ENCODE measurements at regions not wholly inside any gene's neighbourhood (a gene's known extent, or its start where the extent isn't known, plus 50 kb on each side); places are given as distances from the start of the nearest gene placed in this dataset.

DNA sequence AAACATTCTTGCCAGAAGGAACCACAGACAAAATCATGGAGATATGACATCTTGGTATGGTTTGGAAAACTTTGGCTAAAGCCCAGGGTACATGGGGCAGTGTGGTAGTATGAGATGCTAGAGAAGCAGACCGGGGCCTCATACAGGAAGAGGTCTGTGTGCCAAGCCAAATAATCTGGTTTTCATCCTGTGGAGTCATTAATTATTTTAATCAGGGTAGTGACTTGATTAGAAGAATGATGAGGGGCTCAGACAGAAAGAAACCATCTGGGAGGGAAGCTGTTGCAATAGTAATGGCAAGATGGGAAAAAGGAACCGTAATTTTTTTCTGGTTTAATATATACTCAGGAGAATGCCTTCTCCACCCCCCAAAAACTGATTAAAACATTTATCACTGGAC is 318.0 kb downstream of the BRINP2 start:
- intact Hi-C loops (cut with micrococcal nuclease) = no loop called here
- POLR2A ChIA-PET = no interaction called here
- CTCF ChIA-PET = no interaction called here

DNA sequence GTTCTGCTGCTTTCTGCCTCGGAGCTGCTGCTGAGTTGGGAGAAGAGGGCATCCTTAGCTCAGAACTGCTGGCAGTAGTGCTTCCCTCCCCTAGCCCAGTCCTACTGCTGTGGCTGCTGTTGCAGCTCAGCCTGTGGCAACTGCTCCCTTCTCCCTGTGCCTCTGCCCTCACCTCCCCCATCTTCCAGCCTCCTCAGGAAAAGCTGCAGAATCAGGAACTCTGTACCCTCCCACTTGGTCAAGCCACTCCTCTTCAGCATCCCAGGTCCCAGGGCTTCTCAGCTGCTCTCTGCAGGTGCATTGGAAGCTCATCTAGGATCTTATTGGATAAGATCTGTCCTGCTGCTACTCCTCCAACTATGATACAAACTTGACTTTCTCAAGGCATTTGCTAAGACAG is 316.7 kb downstream of the BRINP2 start:
- POLR2A ChIA-PET = no interaction called here
- CTCF ChIA-PET = no interaction called here
- intact Hi-C loops (cut with micrococcal nuclease) = no loop called here
- no peak for DNase-seq
- Mint-ChIP-seq H3K4me3 (no peak overlapping the region), H3K27me3 (no peaks in the 10 kb centered on the region), H3K27ac (no peak overlapping the region), H3K9me3 (peaks cover 7% of the 10 kb centered on the region), H3K36me3 (no peaks in the 10 kb centered on the region), H3K4me1 (ENCODE audit: low read depth) (no peaks in the 10 kb centered on the region)

More for the DNA sequence above, 318.0 kb downstream of the BRINP2 start:
- DNase-seq = no peak
- H3K9me3 Mint-ChIP-seq = peaks cover 5% of the 10 kb centered on the region
- H3K4me1 Mint-ChIP-seq (ENCODE audit: low read depth) = no peaks in the 10 kb centered on the region
- H3K36me3 Mint-ChIP-seq = no peaks in the 10 kb centered on the region
- H3K27ac Mint-ChIP-seq = no peak overlapping the region
- H3K4me3 Mint-ChIP-seq = no peak overlapping the region
- H3K27me3 Mint-ChIP-seq = no peaks in the 10 kb centered on the region

DNA sequence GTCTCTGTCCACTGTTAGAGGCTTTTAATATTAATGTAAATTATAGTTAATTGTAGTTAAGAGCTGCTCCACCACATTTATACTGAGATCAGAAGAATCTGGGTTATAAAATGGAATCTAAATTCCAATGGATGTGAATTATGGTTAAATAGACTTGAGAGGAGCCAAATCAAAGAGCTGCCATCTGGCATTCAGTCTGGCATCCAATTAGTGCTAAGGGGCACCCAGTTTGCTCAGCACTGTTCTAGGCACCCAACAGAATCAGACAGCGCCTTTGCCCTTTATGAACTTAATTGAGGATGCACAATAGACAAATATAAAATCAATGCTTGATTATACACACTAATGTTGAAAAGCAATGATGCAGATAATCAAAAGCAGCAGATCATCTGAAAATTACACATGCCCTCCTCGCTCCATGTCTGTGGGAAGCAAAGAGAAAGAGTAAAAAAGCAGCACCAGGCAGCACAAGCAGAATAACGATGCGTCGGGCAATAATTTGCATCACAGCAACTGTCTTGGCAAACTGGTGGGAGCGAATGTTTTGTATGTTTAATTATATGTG is 310.1 kb downstream of the BRINP2 start:
- H3K4me1 Mint-ChIP-seq (ENCODE audit: low read depth) = no peaks in the 10 kb centered on the region
- ChIA-PET CTCF (no interaction called here), POLR2A (no interaction called here)
- no peak overlapping the region for H3K27ac Mint-ChIP-seq
- no peak overlapping the region for H3K4me3 Mint-ChIP-seq
- DNase-seq = no peak
- H3K36me3 Mint-ChIP-seq = no peaks in the 10 kb centered on the region
- H3K9me3 Mint-ChIP-seq = peaks cover 7% of the 10 kb centered on the region
- H3K27me3 Mint-ChIP-seq = no peaks in the 10 kb centered on the region
- intact Hi-C loops (cut with micrococcal nuclease) = no loop called here

DNA sequence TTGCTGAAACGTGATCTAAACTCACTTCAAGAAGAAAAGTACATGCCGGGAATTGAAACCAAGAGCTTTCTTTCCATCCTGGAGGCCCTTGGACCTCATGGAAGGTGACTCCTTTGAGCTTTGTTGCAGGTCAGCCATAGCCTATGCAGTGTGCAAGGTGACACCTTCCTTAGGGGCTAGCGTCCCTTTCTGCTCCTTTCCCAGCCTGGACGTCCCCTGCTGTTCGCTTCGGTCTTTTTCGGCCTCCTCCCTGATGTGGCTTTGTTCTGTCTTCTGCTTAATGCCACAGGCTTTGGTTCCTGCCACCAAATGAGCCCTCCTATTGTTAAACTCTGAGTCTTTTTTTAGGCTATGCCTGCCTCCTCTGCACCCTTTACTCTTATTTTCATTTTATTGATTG is 308.8 kb downstream of the BRINP2 start:
- intact Hi-C loops (cut with micrococcal nuclease) = no loop called here
- no peak for DNase-seq
- H3K27me3 Mint-ChIP-seq = no peaks in the 10 kb centered on the region
- H3K36me3 Mint-ChIP-seq = no peaks in the 10 kb centered on the region
- peaks cover 7% of the 10 kb centered on the region for H3K9me3 Mint-ChIP-seq
- no peak overlapping the region for H3K27ac Mint-ChIP-seq
- CTCF ChIA-PET = no interaction called here
- POLR2A ChIA-PET = no interaction called here
- no peaks in the 10 kb centered on the region for H3K4me1 Mint-ChIP-seq (ENCODE audit: low read depth)
- H3K4me3 Mint-ChIP-seq = no peak overlapping the region

DNA sequence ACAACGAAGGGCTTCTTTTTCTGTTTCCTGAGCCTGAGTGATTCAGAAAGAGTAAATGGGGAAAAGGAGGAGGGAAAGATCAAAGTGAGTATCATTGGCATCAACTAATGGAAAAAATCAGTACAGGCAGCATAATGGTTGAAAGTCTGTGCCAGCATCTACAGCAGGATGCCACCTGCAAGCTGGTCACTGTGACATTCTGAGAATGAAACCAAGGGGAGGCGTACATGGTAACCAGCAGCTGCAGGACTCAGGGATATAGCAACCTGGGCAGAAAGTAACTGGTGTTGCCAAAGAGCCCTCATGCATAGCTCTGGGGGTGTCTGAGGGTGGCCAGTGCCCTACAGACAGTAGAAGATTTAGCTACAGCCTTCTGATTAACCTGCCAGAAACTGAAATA is 305.9 kb downstream of the BRINP2 start:
- no peaks in the 10 kb centered on the region for H3K4me1 Mint-ChIP-seq (ENCODE audit: low read depth)
- no peaks in the 10 kb centered on the region for H3K27me3 Mint-ChIP-seq
- peaks cover 6% of the 10 kb centered on the region for H3K9me3 Mint-ChIP-seq
- no peaks in the 10 kb centered on the region for H3K36me3 Mint-ChIP-seq
- intact Hi-C loops (cut with micrococcal nuclease) = no loop called here
- ChIA-PET POLR2A (no interaction called here), CTCF (no interaction called here)
- H3K27ac Mint-ChIP-seq = no peak overlapping the region
- DNase-seq = no peak
- H3K4me3 Mint-ChIP-seq = no peak overlapping the region

DNA sequence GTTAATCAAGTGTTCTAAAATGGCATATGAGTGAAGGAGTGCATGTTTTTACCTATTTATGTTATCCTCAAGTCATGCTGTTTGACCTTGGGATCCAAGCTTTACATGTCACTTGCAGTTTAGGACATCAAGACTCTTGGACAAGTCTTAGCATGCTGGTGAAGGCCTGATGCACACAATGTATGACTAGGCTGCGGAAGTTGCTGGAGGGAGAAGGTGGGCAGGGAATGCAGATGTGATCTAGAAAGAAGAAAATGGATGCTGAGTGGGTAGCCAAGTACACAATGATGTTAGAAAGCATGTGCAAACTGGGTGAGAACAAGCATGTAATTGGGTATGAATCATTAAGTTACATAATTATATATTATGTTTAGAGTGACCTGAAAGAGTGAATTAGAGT is 301.8 kb downstream of the BRINP2 start:
- ChIA-PET CTCF (no interaction called here), POLR2A (no interaction called here)
- Mint-ChIP-seq H3K4me3 (no peak overlapping the region), H3K9me3 (peaks cover 3% of the 10 kb centered on the region), H3K36me3 (no peaks in the 10 kb centered on the region), H3K4me1 (ENCODE audit: low read depth) (no peaks in the 10 kb centered on the region), H3K27me3 (no peaks in the 10 kb centered on the region), H3K27ac (no peak overlapping the region)
- DNase-seq = no peak
- intact Hi-C loops (cut with micrococcal nuclease) = no loop called here

DNA sequence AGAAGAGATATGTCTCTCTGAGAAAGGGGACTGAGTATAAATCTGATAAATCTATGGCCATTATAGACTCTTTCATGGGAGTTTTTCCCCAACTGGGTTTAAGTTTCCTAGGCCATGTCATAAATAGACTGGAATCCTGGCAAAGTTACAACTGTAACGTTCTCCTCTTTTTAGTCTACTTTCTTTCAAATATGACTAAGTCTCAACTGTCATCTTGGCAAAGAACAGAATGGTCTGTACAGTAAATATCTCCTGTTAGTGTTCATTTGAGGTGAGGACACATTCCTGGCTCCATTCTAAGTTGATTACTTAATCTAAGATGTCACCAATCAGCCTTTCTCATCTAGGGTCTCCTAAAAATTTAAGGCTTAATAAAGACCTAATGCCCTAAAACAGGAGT is 300.5 kb downstream of the BRINP2 start:
- CTCF ChIA-PET = no interaction called here
- no peak for DNase-seq
- H3K4me3 Mint-ChIP-seq = no peak overlapping the region
- peaks cover 2% of the 10 kb centered on the region for H3K9me3 Mint-ChIP-seq
- H3K27ac Mint-ChIP-seq = no peak overlapping the region
- intact Hi-C loops (cut with micrococcal nuclease) = no loop called here
- POLR2A ChIA-PET = no interaction called here
- H3K36me3 Mint-ChIP-seq = no peaks in the 10 kb centered on the region
- no peaks in the 10 kb centered on the region for H3K27me3 Mint-ChIP-seq
- no peaks in the 10 kb centered on the region for H3K4me1 Mint-ChIP-seq (ENCODE audit: low read depth)

DNA sequence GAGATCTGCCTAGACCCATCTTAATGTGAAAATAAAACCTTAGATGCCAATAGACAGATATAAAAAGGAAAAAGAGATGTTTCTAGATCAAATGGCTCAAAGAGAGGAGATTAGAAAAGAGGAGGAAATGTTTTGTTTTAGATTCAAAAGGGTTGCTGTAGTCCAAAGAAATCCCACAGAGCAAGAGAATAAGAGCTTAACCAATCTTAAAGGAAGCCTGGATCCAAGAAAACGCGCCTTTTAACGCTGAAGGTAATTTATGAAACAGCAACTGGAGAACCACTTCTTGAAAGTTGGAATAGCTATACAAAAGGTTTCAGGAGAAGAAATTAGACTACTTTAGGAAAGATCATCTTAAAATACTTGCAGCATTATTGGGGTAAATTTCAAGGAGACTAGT is 298.8 kb downstream of the BRINP2 start:
- no peaks in the 10 kb centered on the region for H3K4me1 Mint-ChIP-seq (ENCODE audit: low read depth)
- peaks cover 2% of the 10 kb centered on the region for H3K9me3 Mint-ChIP-seq
- H3K36me3 Mint-ChIP-seq = no peaks in the 10 kb centered on the region
- POLR2A ChIA-PET = no interaction called here
- intact Hi-C loops (cut with micrococcal nuclease) = no loop called here
- H3K4me3 Mint-ChIP-seq = no peak overlapping the region
- no peaks in the 10 kb centered on the region for H3K27me3 Mint-ChIP-seq
- no peak overlapping the region for H3K27ac Mint-ChIP-seq
- DNase-seq = no peak
- CTCF ChIA-PET = no interaction called here

DNA sequence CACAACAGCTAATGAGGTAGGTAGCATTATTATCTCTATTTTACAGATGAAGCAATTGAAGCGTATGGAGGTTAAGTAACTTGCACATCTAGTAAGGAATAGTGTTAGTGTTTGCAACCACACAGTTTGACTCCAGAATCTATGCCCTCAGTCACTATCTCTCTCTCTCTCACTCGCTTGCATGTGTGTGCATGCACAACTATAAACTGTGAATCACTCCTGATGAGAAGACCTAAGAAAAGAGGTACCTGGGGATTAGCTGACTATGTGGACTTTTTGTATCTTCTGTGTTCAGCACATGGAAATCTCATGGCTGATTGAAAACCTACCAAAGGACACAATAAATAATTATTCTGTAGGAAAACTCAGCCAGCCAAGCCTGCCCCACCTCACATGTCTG is 295.5 kb downstream of the BRINP2 start:
- Mint-ChIP-seq H3K4me3 (no peak overlapping the region), H3K9me3 (no peaks in the 10 kb centered on the region), H3K27ac (no peak overlapping the region), H3K36me3 (no peaks in the 10 kb centered on the region), H3K4me1 (ENCODE audit: low read depth) (no peaks in the 10 kb centered on the region), H3K27me3 (no peaks in the 10 kb centered on the region)
- CTCF ChIA-PET = no interaction called here
- intact Hi-C loops (cut with micrococcal nuclease) = no loop called here
- DNase-seq = no peak
- POLR2A ChIA-PET = no interaction called here

DNA sequence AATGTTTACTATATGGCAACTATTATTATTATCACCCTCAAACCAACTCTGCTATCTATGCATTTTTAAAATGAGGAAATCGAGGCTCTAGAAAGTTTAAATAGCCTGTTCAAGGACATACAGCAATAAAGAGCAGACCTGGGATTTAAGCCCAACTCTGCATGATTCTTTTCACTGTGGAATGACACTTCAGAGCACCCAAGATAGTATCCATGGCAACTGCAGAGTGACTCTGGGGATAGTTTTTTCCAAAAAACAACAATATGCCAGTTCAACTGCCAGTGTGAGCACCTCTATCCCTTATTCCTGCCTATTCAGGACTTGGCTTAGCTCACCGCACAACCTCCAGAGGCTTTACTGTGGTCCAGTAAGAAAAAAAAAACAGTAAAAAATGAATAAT is 293.9 kb downstream of the BRINP2 start:
- no peak overlapping the region for H3K27ac Mint-ChIP-seq
- H3K4me1 Mint-ChIP-seq (ENCODE audit: low read depth) = no peaks in the 10 kb centered on the region
- intact Hi-C loops (cut with micrococcal nuclease) = no loop called here
- POLR2A ChIA-PET = no interaction called here
- no peak overlapping the region for H3K4me3 Mint-ChIP-seq
- CTCF ChIA-PET = no interaction called here
- H3K36me3 Mint-ChIP-seq = no peaks in the 10 kb centered on the region
- H3K27me3 Mint-ChIP-seq = no peaks in the 10 kb centered on the region
- H3K9me3 Mint-ChIP-seq = peaks cover 2% of the 10 kb centered on the region
- DNase-seq = no peak

DNA sequence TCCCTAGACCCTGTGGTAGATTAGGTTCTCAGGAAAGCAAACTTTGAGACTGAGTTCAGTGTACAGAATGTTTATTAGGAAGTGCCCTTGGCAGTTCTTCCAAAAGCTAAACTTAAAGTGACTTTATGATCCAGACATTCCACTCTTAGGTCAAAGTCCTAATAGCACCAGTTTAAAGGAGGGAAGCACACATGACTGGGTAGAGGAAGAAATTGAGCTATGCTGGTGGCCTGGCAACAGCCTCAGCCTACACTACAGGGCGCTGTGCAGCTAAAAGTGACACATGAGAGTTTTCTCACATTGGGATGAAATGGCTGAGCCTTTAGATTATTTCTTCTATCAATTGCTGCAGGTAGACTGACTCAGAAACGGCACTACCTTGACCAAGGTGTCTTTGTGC is 280.4 kb downstream of the BRINP2 start:
- intact Hi-C loops (cut with micrococcal nuclease) = no loop called here
- no peak for DNase-seq
- ChIA-PET POLR2A (no interaction called here), CTCF (no interaction called here)
- no peaks in the 10 kb centered on the region for H3K4me1 Mint-ChIP-seq (ENCODE audit: low read depth)
- H3K27me3 Mint-ChIP-seq = no peaks in the 10 kb centered on the region
- H3K9me3 Mint-ChIP-seq = peaks cover 6% of the 10 kb centered on the region
- H3K27ac Mint-ChIP-seq = no peak overlapping the region
- H3K36me3 Mint-ChIP-seq = no peaks in the 10 kb centered on the region
- no peak overlapping the region for H3K4me3 Mint-ChIP-seq

DNA sequence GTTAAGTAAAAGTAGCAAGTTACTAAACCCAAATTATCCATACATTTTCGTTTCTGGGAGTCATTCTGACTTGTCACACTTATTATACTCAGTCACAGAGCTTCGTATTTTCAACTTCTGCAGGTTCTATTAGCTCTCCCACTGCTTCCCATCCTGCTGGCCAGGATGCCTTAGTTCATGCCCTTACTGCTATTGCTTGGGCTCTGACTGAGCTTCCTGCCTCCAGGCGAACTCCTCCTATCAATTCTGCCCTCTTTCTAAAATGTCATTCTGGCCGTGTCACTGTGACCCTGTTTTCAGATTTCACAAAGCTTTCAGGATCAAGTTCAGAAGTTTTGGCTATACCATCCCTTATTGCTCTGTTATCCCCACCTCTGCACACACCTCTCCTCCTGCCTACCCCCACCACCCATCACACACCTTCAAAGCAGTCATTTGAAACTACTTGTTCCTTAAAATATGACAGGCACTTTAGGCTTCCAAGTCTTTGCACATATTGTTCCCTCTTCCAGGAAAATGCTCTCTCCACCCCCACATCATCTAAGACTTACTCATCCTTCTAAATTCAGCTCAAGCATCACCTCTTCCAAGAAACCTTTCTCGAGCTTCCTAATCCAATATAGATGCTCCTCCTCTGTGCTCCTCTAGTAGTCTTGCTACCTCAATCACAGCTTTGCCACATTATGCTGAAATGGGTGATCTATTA is 278.0 kb downstream of the BRINP2 start:
- Mint-ChIP-seq H3K4me3 (no peak overlapping the region), H3K4me1 (ENCODE audit: low read depth) (no peaks in the 10 kb centered on the region), H3K36me3 (no peaks in the 10 kb centered on the region), H3K9me3 (peaks cover 6% of the 10 kb centered on the region), H3K27me3 (no peaks in the 10 kb centered on the region), H3K27ac (no peak overlapping the region)
- ChIA-PET POLR2A (no interaction called here), CTCF (no interaction called here)
- intact Hi-C loops (cut with micrococcal nuclease) = no loop called here
- no peak for DNase-seq

DNA sequence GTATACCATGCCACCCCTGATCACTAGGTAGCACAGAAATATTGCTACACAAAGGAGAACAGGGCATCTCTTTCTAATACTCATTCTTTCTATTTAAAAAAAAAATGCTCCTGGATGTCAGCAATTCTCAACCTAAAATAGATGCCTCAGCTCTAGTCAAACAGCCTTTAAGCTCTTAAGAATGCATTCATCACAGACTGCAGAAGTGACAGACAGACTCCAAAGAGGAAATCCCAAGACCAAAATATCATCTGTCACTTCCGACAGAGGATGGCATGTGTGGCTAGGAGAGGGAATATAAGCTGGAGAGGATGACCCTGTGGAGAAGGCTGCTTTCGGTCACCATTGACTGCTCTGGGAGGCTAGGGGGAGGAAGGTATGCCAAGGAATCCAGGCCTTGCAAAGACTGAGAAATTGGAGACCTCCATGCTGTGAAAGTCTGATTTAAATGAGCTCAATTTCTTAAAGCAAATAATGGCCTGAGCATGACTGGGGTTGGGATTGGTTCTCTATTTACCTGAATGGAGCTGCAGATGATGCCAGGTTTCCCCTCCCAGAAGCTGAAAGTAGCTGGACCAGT is 277.4 kb downstream of the BRINP2 start:
- intact Hi-C loops (cut with micrococcal nuclease) = no loop called here
- POLR2A ChIA-PET = no interaction called here
- Mint-ChIP-seq H3K27ac (no peak overlapping the region), H3K4me1 (ENCODE audit: low read depth) (no peaks in the 10 kb centered on the region), H3K4me3 (no peak overlapping the region), H3K9me3 (peaks cover 6% of the 10 kb centered on the region), H3K36me3 (no peaks in the 10 kb centered on the region), H3K27me3 (no peaks in the 10 kb centered on the region)
- CTCF ChIA-PET = no interaction called here
- no peak for DNase-seq
